Muscle layer of duodenum (tissue), 2 donors: ENCODE measurements at regions not wholly inside any gene's neighbourhood (a gene's known extent, or its start where the extent isn't known, plus 50 kb on each side); places are given as distances from the start of the nearest gene placed in this dataset.

Experiments
- H3K27ac ChIP-seq: one replicate; pipeline ENCODE4 v1.7.0; 2013; ENCODE audit warnings: mild to moderate bottlenecking, low read length
- H3K27me3 ChIP-seq: one replicate; pipeline ENCODE4 v1.7.0; 2013; ENCODE audit warnings: low read depth, mild to moderate bottlenecking, control low read depth, low read length
- H3K36me3 ChIP-seq, 2 donors: one replicate each; pipeline ENCODE4 v1.7.0; 2013; ENCODE audit warnings: low read length in 2 of 2, control low read depth in 1 of 2, mild to moderate bottlenecking in 1 of 2; ENCODE audit not compliant: insufficient read depth in 2 of 2, control insufficient read depth in 1 of 2
- H3K4me1 ChIP-seq, 2 donors: one replicate each; pipeline ENCODE4 v1.7.0; 2013; ENCODE audit warnings: low read length in 2 of 2, mild to moderate bottlenecking in 2 of 2, control low read depth in 1 of 2, moderate library complexity in 1 of 2; ENCODE audit not compliant: insufficient read depth in 2 of 2, control insufficient read depth in 1 of 2
- H3K4me3 ChIP-seq, 2 donors: one replicate each; pipeline ENCODE4 v1.7.0; 2013; ENCODE audit warnings: low read length in 2 of 2, low read depth in 1 of 2, mild to moderate bottlenecking in 1 of 2
- H3K9me3 ChIP-seq, 2 donors: one replicate each; pipeline ENCODE4 v1.7.0; 2013; ENCODE audit warnings: low read length in 2 of 2, control low read depth in 1 of 2, mild to moderate bottlenecking in 1 of 2; ENCODE audit not compliant: control insufficient read depth in 1 of 2
- donor health status: healthy.

DNA sequence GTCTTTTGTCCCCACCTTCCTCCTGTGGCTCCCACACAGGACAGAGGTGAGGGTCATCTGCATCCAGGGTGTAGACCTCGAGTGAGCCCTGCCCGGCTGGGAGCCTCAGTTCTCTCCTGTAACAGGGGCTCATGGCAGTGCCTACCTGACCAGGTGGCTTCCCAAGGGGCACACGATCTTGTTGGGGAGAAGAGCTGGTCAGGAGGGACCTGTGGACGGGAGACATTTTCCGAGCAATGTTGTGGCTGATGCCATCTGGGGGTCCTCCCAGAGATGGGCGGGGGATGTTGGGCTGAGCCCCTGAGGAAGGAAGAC lies 51.9 kb downstream of the CEBPB start:
- peaks cover 0 to 2% of the 10 kb centered on the region in 2 donors for H3K4me1 ChIP-seq

DNA sequence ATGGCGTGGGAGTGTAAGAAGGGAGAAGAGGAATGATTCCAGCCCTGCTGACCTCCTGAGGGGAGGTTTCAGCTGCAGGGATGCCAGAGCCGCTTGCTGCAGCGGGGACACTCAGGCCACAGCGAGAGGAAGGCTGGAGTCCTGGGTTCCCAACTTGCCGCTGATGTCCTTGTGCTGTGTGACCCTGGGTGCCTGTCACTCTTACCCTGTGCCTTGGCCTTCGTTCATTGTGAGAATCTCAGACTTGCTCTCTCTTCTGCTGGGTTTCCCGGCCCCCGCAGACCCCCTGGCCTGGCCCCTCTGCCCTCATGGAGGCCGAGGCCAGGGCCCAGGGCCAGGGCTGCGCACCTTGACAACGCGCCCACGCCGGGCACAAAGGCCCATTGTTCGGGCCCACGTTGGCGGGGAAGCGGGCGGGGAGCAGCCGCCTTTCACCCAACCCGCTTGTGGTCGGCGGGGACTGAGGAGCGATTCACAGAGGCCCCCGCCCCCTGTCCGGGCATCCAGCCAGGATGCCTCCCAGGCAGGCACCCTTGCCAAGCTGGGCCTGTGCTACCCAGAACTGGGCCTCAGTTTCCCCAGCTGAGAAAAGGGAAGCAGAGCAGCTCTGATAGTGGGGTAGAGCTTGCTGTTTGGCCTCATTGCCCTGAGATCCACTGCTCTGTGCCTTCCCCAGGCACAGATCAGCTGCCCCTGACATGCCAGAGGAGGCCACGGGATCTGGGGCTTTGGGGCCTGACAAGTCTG lies 52.4 kb downstream of the CEBPB start:
- no peaks in the 10 kb centered on the region for H3K27me3 ChIP-seq
- H3K4me1 ChIP-seq = peaks cover 0 to 4% of the 10 kb centered on the region in 2 donors
- no peaks in the 10 kb centered on the region for H3K9me3 ChIP-seq
- no peaks in the 10 kb centered on the region for H3K36me3 ChIP-seq
- H3K4me3 ChIP-seq = no peak overlapping the region
- H3K27ac ChIP-seq = no peak overlapping the region

More for the DNA sequence above, 51.9 kb downstream of the CEBPB start:
- no peaks in the 10 kb centered on the region for H3K27me3 ChIP-seq
- no peaks in the 10 kb centered on the region for H3K9me3 ChIP-seq
- H3K4me3 ChIP-seq = no peak overlapping the region
- H3K27ac ChIP-seq = no peak overlapping the region
- no peaks in the 10 kb centered on the region for H3K36me3 ChIP-seq

DNA sequence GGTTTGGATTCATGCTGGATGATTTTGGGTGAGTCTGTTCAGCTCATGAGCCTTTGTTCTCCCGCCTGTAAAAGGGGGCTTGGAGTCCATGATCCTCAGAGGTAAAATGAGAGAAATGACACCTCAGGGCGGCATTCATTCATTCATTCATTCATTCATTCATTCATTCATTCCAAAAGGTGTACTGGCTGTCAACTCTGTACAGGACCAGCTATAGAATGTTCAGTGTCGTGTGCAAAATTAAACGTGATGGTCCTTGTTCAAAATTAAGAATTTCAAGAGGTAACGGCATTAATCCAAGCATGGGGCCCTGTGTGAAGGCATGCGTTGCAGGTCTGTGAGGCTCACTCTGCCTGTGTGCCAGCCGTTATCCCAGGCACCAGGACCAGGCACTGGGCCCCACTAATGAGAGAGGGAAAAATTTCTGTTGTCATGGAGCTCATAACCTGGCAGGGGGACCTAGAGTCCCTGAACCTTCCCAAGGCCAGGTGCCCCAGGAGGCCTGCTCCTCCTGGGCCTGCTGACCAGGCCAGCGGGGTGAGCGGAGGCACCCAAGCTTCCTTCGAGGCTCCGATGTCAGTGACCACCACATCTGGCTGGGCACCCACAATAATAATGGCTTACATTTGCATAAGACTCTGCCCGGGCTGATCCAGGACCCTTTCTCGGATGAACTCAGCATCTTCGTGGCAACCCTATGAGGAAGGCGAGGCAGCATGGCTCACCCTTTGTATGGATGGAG lies 53.2 kb downstream of the CEBPB start:
- Histone ChIP-seq H3K4me1 (peaks cover 0 to 4% of the 10 kb centered on the region in 2 donors), H3K9me3 (no peaks in the 10 kb centered on the region), H3K27me3 (no peaks in the 10 kb centered on the region), H3K27ac (no peak overlapping the region), H3K36me3 (no peaks in the 10 kb centered on the region), H3K4me3 (no peak overlapping the region)

DNA sequence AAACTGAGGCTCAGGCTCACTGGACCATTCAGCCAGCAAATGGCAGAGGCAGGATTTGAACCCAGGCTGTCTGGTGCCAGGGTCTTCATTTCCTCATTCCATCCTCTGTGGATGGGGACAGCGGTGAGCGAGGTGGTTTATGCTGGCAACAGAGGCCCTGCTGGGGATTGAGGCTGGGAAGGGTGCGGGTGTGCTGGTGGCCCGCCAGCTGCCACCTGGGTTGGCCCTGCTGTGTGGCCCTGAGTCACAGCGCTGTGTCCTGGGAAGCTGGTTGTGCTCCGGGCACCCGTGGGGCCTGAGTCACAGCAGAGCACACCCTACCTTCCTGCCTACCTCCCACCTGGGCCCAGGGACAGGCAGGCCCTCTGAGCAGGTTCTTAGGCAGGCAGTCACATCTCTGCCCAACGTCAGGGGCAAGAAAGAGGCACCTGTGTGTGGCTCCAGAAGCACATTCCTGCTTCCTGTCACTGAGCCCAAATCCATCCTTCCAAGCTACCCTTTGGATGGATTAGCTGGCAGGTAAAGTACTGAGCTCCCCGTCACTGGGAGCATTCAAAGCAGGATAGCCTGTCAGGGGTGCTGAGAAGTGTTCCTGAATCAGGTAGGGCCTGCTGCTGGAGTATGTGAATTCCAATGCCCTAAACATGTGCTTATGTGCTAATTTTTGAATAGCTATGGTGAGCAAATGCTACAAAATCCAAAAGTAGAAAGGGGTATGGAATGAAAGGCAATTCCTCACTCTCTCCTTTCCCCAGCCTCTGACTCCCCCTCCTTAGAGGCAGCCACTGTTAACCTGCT lies 53.9 kb downstream of the CEBPB start:
- H3K4me1 ChIP-seq = peaks cover 0 to 4% of the 10 kb centered on the region in 2 donors
- no peaks in the 10 kb centered on the region for H3K27me3 ChIP-seq
- no peaks in the 10 kb centered on the region for H3K9me3 ChIP-seq
- no peaks in the 10 kb centered on the region for H3K36me3 ChIP-seq
- H3K27ac ChIP-seq = no peak overlapping the region
- H3K4me3 ChIP-seq = no peak overlapping the region

DNA sequence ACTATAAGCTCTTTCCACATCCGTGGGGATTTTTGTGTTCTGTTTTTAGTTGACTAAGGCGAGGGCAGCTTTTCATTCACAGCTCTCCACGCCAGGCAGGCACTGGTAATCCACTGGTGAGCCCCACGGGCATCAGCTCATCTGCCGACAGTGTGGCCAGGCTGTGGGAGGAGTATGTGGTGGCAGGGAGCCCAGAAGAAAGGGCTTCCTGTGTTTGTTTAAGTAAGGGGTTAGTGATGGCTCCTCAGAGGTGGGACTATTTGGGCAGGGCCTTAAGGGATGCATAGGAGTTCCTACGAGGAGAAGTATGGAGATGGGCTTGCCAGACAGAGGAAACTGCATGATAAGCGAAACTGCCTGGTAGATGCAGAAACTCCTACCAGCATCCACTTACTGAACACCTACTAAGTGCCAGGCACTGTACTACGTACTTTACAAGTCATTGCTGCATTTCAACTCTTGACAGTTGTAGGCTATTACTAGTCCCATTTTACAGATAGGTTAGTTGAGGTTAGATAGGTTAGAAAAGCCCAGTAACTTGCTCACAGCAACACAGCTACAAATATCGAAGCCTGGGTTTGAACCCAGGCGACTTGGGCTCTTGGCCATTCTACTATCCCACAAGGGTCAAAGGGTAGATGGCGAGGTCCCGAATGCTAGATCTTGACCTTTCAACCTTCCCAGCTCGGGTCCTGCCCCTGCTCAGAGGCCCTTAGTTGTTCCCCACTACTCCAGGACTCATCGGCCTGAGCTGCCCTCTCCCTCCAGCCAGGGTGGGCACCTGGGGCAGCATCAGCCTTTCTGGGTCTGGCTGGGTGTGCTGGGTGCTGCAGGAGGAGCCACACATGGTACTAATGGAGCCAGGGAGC lies 55.1 kb downstream of the CEBPB start:
- Histone ChIP-seq H3K36me3 (no peaks in the 10 kb centered on the region), H3K27ac (no peak overlapping the region), H3K4me1 (peaks cover 0 to 4% of the 10 kb centered on the region in 2 donors), H3K9me3 (no peaks in the 10 kb centered on the region), H3K27me3 (no peaks in the 10 kb centered on the region), H3K4me3 (no peak overlapping the region)

DNA sequence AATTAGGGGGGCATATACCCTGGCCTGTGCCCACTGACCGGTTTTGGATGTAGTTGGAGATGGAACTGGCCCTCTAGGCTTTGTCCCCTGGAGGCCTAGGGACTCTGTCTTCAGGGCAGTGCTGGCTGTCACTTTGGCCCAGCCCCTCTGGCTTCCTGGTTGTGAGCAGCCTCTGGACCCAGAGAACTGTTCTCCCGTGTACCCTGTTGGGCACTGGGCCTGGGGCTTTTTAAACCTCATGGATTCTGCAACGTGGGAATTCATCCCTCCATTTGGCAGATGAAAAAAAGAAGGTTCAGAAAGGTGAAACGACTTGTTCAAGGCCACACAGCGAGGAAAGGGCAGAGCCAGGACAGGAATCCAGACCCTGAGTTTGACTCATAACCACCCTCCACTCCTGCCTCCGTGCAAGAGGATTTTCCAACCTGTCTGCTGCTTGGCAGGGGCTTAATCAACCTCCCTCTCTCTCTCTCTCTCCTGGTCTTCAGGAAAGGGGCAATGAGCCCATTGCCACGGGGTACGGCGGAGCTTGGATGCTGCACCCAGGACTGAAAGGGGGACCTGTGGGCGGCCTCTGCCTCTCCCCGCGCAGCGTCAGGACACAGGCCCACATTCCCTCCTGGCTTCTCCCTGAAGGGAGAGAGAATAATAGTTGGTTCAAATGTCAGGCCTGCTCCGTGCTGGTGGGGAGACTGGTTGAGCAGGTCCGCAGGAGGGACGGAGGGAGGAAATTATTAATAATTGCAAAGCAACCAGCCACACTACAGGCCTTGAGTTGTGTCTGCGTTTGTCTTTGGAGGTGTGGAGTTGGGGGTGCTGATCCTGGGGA lies 56.0 kb downstream of the CEBPB start:
- Histone ChIP-seq H3K27me3 (no peaks in the 10 kb centered on the region), H3K36me3 (no peaks in the 10 kb centered on the region), H3K4me1 (peaks cover 0 to 4% of the 10 kb centered on the region in 2 donors), H3K4me3 (no peak overlapping the region), H3K9me3 (no peaks in the 10 kb centered on the region), H3K27ac (no peak overlapping the region)

DNA sequence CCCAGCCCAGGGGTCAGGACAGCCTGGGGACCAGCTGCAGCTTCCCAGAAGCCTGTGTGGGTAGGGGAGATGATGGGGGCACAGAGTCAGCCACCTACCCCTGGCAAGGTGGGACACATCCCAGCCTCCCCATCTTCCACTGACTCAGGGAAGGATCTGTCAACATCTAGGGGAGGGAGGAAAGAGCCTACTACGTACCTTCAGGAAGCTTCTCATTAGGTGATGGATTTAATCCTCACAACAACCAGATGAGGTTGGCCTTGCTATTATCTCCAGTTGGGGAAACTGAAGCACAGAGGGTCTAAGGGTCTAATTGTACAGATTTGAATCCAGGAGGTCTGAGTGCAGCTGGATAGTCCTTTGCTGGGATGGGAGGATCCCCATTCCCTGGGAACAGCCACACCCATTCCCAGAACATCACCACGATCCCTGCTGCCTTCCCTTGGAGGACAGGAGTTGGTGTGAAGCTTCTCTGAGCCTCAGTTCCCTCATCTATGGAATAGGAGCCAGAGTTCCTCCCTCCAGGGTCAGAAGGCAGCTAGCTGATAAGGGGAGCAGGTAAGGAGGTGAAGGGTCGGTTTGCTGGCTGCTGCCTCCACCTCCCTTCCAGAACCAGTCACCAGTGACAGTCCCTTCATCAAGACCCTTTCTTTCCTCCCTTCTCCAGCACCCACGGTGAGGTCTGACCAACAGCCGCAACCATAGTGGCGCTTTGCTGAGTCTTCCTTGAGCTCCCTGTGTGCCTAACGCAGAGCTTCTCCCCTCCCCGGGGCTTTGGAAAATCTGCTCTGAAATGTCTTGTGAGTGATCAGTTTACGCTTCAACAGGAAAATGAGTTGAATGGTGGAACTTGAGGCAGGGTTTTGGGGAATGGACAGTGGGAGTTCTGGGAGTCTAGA lies 56.8 kb downstream of the CEBPB start:
- H3K27ac ChIP-seq = no peak overlapping the region
- no peak overlapping the region for H3K4me3 ChIP-seq
- H3K4me1 ChIP-seq = peaks cover 0 to 4% of the 10 kb centered on the region in 2 donors

DNA sequence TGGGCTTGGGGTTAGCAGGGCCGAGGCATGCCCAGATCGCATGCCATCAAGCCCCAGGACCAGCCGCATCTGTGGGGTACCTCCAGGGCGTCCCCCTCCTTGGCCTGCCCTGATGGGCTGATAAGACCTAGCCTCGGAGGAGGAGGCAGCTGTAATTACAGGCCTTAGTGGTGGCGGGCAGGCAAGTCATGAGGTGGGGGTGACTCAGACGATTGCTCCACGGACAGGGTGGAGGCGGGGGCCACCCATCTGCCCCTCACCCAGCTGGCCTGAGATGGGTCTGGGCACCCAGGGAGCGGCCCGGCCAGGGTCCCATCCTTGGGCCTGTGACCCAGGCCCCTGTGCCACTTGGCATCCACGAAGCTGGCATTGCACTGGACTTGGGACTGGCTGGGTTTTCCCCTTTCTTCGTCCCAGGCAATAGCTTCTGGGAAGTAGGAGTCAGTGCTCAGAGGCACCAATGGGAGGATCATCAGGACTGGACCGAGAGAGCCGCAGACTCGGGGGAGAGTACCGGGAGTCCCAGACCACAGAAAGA lies 57.5 kb downstream of the CEBPB start:
- Histone ChIP-seq H3K4me3 (no peak overlapping the region), H3K27ac (no peak overlapping the region), H3K4me1 (peaks cover 0 to 4% of the 10 kb centered on the region in 2 donors), H3K27me3 (no peaks in the 10 kb centered on the region), H3K36me3 (no peaks in the 10 kb centered on the region), H3K9me3 (no peaks in the 10 kb centered on the region)

More for the DNA sequence above, 56.8 kb downstream of the CEBPB start:
- Histone ChIP-seq H3K36me3 (no peaks in the 10 kb centered on the region), H3K9me3 (no peaks in the 10 kb centered on the region), H3K27me3 (no peaks in the 10 kb centered on the region)

DNA sequence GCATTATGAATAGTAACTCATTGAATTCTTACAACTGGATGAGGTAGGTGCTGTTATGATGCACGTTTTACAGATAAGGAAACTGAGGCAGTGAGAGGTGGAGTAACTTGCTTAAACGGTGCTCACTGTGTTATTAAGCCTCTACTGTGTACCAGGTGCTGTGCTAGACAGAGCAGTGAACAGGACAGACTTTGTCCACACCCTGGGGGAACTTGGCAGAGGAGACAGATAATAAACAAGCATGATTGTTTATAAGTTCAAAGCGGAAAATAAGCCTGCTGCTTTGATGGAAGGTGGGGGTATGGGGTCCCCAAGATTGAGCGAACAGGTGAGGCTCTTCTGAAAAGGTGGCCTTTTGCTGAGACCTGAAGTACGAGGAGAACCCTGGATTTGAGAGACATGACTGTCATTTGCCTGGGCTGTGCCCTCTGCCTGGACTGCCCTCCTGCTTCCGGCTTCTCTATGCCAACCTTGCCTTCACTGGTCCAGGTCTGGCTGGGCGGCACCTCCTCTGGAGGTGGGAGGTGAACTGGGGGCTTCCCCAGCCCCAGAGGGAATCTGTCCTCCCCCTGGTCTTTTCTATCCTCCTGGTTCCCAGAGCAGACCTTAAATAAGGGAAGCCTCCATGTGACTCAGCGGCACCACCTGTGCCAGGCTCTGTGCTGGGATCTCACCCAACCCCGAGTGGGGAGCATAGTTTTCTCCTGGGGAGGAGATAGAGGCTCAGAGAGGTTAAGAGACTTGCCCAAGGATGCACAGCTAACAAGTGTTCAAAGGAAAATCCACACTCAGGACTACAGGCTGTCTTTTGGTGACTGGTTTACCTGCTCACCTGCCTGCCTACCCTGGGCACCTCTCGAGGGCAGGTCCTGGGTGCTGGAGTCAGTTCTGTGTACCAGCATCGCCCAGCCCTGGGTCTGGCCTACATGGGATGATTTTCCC lies 59.1 kb downstream of the CEBPB start:
- Histone ChIP-seq H3K36me3 (no peaks in the 10 kb centered on the region), H3K4me1 (peaks cover 0 to 4% of the 10 kb centered on the region in 2 donors), H3K9me3 (no peaks in the 10 kb centered on the region), H3K27ac (no peak overlapping the region), H3K4me3 (no peak overlapping the region), H3K27me3 (no peaks in the 10 kb centered on the region)
